Hypothalamus (tissue), 51 donors: ENCODE measurements at regions not wholly inside any gene's neighbourhood (a gene's known extent, or its start where the extent isn't known, plus 50 kb on each side); places are given as distances from the start of the nearest gene placed in this dataset.
"Not testable (repeated sequence)": the region's sequence is repeated elsewhere in the genome, so short reads cannot be mapped to it uniquely, and the experiment has no call there.

ENCODE experiments used
- DNase-seq, 51 donors: peaks; one replicate each; lab custom pipeline; 2025; lab: John Stamatoyannopoulos, UW

DNA sequence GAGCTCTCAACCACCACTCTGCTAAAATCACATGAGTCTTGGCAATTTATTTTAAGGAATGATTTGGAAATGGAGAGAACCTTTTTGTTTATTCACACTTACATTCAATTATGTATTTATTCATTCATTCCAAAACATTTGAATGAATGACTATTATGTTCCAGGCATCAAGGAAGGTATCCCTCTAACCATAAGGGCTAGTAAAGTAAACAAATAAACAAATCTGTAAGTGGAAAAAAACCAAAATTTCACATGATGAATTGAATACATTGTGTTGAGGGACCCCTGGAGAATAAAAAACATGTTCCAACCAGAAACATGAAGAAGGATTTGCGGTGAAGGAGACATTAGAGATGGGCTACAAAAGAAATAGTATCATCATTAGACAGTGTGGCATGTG lies 677.8 kb downstream of the TOX3 start:
- no peak for DNase-seq

DNA sequence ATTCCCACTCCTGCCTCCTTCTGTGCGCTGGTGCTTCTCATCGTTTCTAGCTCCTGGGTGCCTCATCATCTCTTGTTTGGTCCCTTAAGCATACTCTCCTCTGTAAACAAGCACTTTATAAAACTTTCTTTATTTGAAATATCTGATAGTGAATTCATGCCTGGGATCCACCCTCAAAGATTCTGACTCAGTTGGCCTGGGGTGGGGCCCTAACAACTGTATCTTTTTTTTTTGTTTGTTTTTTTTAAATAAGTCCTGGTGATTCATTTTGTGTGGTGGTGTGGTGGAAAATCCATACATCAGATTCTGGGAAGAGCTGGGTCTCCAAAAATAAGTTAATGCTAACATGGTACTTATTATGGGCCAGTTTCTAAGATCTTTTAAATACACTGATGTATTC lies 678.3 kb downstream of the TOX3 start:
- no peak for DNase-seq

DNA sequence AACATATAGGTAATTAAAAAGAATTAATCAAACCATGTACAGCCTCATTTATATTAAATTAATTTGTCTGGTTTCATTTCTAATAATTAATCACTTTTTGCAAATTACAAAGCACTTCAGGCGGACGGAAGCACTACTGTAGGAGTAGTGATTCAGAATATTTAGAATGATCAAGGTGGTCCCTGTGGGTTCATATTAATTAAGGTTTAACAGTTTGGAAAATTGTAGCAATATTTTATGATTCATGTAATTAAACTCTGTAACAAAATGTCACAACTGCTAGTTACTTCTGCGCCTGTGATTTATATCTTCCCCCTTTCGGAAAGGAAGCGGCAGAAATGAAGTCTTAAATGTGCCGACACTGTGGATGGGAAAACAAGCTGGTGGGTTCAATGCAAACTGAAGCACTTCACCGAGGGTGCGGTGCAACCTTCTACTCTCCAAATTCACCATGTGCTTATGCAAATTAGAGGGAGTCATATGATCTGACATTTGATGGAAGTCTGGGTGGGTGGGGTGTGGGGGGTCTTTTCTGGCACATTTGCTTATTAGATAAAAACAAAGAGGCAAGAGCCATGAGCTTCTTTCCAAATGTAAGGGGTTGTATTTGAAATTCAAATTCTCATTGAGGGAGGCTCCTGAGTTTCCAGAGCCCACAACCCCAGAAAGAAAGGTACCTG lies 679.4 kb downstream of the TOX3 start:
- DNase-seq: no peak

- DNase-seq: no peak
These were observed 682.4 kb downstream of the TOX3 start for GRCh38 chr16:51864575-51864974.

DNA sequence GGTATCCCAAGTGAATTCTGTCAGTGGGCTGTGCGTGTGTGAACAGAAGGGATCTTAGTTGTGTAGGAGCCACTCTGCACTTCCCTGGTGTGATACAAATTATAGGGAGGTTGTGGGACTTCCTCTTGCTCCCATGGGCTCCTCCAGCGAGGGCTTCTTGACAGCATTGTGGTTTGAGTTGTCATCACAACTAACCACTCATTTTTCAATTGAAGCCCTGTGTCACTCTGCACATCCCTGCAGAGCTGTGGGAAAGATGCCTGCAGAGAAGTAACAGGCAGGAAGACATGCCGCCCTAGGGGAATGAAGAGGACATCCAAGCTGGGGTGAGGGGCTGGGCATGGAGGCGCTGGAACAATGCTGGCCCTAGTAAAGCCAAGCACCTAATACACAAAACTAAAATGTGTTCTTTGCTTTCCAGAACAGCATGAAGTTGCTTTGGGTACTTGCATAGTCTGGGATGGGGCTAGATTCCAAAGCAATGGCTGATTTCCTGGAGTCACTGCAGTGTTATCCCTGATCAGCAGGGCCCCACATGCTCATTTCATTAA lies 692.5 kb downstream of the TOX3 start:
- no peak for DNase-seq

DNA sequence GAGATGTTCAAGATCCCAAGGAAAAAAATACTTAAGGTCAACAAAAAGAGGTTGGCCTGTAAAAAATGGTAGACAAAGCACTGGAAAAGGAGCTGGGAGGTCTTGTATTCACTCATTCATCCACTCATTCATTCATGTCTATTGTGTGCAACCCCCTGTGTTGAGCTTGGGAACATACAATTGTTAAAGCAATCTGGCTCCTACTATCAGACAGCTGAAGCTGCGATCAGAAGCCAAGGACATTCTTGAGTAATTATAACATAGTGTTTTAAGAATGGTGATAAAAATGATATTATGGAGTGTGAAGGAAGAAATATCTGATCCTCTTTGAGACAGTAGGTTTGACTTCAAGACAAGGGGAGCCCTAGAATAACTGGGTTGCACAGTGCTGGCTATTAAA lies 693.4 kb downstream of the TOX3 start:
- no peak for DNase-seq

GRCh38 chr16:51852892-51853291 lies 694.1 kb downstream of the TOX3 start:
- no peak for DNase-seq

DNA sequence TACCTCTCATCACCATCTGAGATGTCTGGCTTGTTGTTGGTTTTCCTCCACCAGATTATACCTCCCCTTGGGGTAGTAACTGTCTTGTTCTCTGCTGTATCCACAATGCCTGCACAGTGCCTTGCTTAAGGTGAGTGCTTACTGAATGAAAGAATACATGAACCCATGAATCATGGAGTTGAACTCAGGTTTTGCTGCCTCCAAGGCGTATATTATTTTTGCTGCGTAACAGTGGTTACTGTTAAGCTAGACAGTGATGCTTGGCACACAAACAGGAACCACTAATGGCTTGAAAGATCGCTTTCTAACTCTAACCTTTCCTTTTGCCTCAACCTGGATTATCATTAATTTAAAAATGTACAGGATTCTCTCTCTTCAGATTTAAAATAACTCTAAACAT lies 695.8 kb downstream of the TOX3 start:
- no peak for DNase-seq

DNA sequence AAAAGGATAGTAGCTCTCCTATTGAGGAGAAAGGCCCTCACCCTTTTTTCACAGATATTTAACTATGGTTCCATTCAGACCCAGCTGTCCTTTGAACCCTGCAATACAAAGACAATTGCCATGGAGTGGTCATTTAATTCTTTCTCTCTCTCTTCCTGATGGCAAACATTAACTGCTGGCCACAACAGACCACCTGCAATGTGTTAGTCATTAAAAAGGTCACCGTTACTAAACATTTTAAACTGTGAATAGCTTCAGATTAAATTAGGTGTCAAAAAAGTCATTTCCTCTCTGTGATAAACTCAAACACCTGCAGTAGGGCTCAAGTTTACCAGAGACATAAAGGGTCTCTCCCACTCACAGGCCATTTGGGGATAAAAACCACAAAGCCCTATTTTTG lies 697.2 kb downstream of the TOX3 start:
- no peak for DNase-seq

GRCh38 chr16:51845586-51846305 lies 694.7 kb upstream of the SALL1 start:
- no peak for DNase-seq

DNA sequence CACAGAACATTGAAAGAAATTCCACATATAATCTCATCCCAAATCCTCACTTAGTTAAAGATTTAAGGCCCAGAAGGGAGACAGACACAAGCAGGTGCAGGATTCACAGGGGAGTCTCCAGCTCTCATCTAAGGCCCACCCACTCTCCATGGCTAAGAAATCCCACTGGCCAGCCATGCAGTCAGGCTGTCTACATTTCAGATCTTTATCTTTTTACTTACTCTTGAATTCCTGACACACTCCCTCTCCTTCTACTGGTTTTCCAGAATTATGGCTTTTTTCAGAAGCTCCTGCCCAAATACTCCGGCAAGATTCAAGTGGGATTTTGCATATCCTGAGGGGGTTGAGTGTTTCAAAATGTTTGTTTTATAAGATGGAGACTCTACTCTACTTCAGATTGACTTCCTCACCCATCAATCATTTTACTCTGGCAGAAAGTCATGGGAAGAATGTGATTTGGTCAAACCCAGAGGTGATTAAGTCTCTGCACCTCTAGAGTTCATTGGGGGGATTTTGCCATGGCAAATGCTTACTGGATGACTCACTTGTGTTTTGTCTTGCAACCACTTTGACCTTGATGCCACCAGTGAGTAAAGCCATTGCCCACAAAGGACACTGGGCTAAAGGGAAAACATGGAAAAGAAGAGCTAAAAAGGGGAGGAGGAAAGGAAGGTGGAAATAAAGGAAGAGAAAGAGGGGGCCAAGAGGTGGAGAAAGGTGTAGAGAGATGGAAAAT lies 688.8 kb upstream of the SALL1 start:
- DNase-seq: no peak

DNA sequence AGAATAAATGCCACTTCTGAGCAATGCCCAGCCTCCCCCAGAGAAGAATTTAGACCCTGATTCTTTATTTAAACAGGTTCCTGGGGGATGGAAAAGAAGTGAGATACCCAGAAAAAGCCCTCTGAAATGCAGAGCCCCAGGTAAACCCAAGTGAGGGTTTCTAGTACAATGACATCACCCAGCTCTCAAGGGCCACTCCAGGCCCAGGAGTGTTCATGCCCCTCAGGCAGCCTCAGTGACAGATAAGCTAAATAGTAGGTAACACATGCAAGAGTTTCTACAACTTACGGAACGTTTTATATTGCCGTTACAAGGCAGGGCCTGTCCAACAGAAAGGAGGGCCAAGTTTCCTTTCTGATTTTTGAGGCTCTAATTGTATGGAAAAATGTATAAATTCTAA lies 683.7 kb upstream of the SALL1 start:
- DNase-seq: no peak

- DNase-seq: no peak
These were observed 683.1 kb upstream of the SALL1 start for GRCh38 chr16:51834133-51834532.

GRCh38 chr16:51831595-51832367 lies 680.7 kb upstream of the SALL1 start:
- DNase-seq: no peak

DNA sequence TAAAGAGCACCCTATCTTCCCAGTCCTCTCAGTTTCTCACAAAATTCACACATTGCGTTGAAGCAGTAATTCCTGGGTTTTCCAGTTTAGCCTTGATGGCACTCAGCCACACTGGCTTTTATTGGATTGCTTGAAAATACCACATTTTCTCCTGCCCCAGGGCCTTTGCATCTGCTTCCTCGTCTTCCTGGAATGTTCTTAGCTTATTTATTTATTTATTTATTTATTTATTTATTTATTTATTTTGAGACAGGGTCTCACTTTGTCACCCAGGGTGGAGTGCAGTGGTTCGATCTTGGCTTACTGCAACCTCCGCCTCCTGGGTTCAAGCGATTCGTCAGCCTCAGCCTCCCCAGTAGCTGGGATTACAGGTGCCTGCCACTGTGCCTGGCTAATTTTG lies 680.0 kb upstream of the SALL1 start:
- not testable (repeated sequence) for DNase-seq

DNA sequence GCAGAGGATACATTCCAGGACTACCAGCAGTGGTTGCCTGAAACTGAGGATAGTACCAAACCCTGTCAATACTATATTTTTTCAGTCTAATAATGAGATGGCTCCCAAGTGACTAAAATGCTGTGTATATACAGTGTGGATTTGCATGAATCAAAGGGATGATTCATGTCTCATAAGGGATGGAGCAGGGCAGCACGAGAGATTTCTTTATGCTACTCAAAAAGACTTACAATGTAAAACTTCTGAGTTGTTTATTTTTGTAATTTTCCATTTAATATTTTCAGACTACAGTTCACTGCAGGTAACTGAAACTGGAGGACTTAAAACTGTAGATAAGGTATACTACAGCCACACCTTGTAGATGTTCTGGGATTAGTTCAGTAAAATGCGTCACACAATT lies 674.7 kb upstream of the SALL1 start:
- DNase-seq: no peak

- no peak for DNase-seq
These were observed 671.4 kb upstream of the SALL1 start for GRCh38 chr16:51822471-51822870.

- DNase-seq: no peak
These were observed 670.5 kb upstream of the SALL1 start for GRCh38 chr16:51821527-51821926.

GRCh38 chr16:51820176-51820575 lies 669.1 kb upstream of the SALL1 start:
- DNase-seq: peak in 1 of 51 donors; percentile 59

DNA sequence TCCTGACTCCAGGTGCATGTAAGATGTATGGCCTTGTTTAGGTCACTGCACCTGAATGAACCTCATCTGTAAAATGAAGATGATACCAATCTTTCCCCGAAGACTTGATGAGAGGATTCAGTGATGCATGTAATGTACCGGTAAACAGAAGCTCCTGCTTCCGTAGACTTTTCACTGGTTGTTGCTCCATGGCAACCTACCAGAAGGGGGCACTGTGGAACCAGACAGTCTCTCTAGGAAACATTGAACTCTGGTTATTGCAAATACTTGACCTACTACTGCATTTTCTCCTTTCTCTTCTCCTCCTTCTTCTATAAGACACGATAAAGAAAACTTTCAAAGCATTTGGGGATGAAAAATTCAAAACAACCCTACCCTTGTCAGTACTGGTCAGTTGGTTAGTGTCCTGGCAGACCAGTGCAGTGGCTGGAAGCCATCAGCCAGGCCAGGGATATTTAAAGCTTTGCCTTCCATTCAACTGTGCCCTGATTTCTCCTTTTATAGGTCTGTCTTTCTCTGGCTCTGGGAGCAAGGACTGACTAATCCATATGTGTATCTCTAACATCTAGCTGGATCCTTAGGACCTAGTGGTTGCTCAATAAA lies 667.4 kb upstream of the SALL1 start:
- DNase-seq: peak in 18 of 51 donors; percentile 0 to 53 (median 4)
